SK-N-SH (cell line): ENCODE measurements at regions not wholly inside any gene's neighbourhood (a gene's known extent, or its start where the extent isn't known, plus 50 kb on each side); places are given as distances from the start of the nearest gene placed in this dataset.

Source experiments
- CTCF ChIA-PET: fragments of 300-600, 350-600 bp; formaldehyde crosslinking; extraction: SDS; loops from one replicate; lab custom pipeline; 2021; lab: Yijun Ruan, JAX
- POLR2A ChIA-PET: fragments of 350-600 bp; sonication (Branson Sonifier 250); formaldehyde crosslinking; extraction: SDS; loops from one replicate; lab custom pipeline; 2020; ENCODE audit warnings: antibody characterized with exemption, inconsistent platforms; lab: Yijun Ruan, JAX
- DNase-seq: peaks from one replicate; pipeline ENCODE4 v3.0.0; 2012
- H2AFZ ChIP-seq: fragments of 200-600 bp; sonication (generic); 2 replicates; pipeline ENCODE4 v1.8.1; 2016; ENCODE audit warnings: antibody characterized with exemption, mild to moderate bottlenecking, low read depth
- H3F3A ChIP-seq: fragments of 200-600 bp; sonication (generic); replicated peaks from 2 replicates; pipeline ENCODE3; 2016; ENCODE audit warnings: antibody characterized with exemption, mild to moderate bottlenecking; ENCODE audit not compliant: insufficient read depth
- H3K27ac ChIP-seq, 2 experiments: fragments of 200-500 bp in 1 of 2; fragments of 200-600 bp in 1 of 2; sonication (Bioruptor generic) in 1 of 2; sonication (generic), shearing (Covaris generic) in 1 of 2; 2 replicates each; pipeline versions ENCODE4 v1.5.1 to v1.6.1; 2014 to 2016; ENCODE audit warnings: low read depth in 2 of 2, inconsistent platforms in 1 of 2, low read length in 1 of 2, mild to moderate bottlenecking in 1 of 2, mixed read lengths in 1 of 2
- H3K27me3 ChIP-seq: fragments of 200-600 bp; sonication (generic), shearing (Covaris generic); 2 replicates; pipeline ENCODE4 v1.6.1; 2016; ENCODE audit warnings: mixed run types; ENCODE audit not compliant: insufficient read depth
- H3K36me3 ChIP-seq, 2 experiments: fragments of 200-500 bp in 1 of 2; fragments of 200-600 bp in 1 of 2; sonication (Bioruptor generic) in 1 of 2; sonication (generic) in 1 of 2; replicated peaks in 1 of 2; 2 replicates each; pipeline versions ENCODE3 to v1.5.1; 2014 to 2016; ENCODE audit warnings: low read length in 1 of 2, mild to moderate bottlenecking in 1 of 2; ENCODE audit not compliant: insufficient read depth in 2 of 2, control insufficient read depth in 1 of 2
- H3K4me1 ChIP-seq, 2 experiments: fragments of 200-500 bp in 1 of 2; fragments of 200-600 bp in 1 of 2; sonication (Bioruptor generic) in 1 of 2; sonication (generic), shearing (Covaris generic) in 1 of 2; 2 replicates each; pipeline versions ENCODE4 v1.5.1 to v1.6.1; 2014 to 2016; ENCODE audit warnings: low read depth in 1 of 2, low read length in 1 of 2, mixed run types in 1 of 2; ENCODE audit not compliant: insufficient read depth in 2 of 2, control insufficient read depth in 1 of 2
- H3K4me2 ChIP-seq: fragments of 200-600 bp; sonication (generic), shearing (Covaris generic); 2 replicates; pipeline ENCODE4 v1.6.1; 2017; ENCODE audit warnings: mixed run types
- H3K4me3 ChIP-seq, 2 experiments: fragments of 200-500 bp in 1 of 2; fragments of 200-600 bp in 1 of 2; sonication (Bioruptor generic) in 1 of 2; sonication (generic), shearing (Covaris generic) in 1 of 2; 2 replicates each; pipeline versions ENCODE4 v1.5.1 to v1.8.1; 2014 to 2016; ENCODE audit warnings: low read depth in 2 of 2, inconsistent platforms in 1 of 2, low read length in 1 of 2, mild to moderate bottlenecking in 1 of 2, mixed read lengths in 1 of 2, moderate library complexity in 1 of 2
- H3K79me2 ChIP-seq: fragments of 200-600 bp; sonication (generic); 2 replicates; pipeline ENCODE4 v1.8.1; 2017; ENCODE audit warnings: mild to moderate bottlenecking; ENCODE audit not compliant: insufficient read depth
- H3K9ac ChIP-seq: fragments of 200-600 bp; sonication (generic); 2 replicates; pipeline ENCODE4 v1.6.1; 2017; ENCODE audit warnings: mixed run types
- H3K9me2 ChIP-seq: fragments of 200-600 bp; sonication (generic); 2 replicates; pipeline ENCODE4 v1.6.1; 2017; ENCODE audit warnings: mixed run types
- H3K9me3 ChIP-seq: fragments of 200-600 bp; sonication (generic); 2 replicates; pipeline ENCODE4 v1.6.1; 2017; ENCODE audit warnings: mixed run types, mild to moderate bottlenecking, moderate library complexity
- H4K20me1 ChIP-seq: fragments of 200-600 bp; sonication (generic); 2 replicates; pipeline ENCODE4 v1.6.1; 2017; ENCODE audit warnings: mild to moderate bottlenecking, mixed run types; ENCODE audit not compliant: insufficient read depth
- CHD2 ChIP-seq: fragments of 150-350 bp; IDR thresholded peaks from 2 replicates; pipeline ENCODE4 v1.6.1; 2018; ENCODE audit warnings: low read length; ENCODE audit not compliant: partially characterized antibody
- CTCF ChIP-seq: fragments of 200-600 bp; sonication (generic); IDR thresholded peaks from 2 replicates; pipeline ENCODE4 v1.6.1; 2017; ENCODE audit warnings: antibody characterized with exemption, mild to moderate bottlenecking, moderate library complexity
- ELF1 ChIP-seq: IDR thresholded peaks from 2 replicates; pipeline ENCODE4 v1.4.0; 2012
- EP300 ChIP-seq, 2 experiments: IDR thresholded peaks; 2 replicates each; pipeline versions ENCODE4 v1.4.0 to v1.6.1; 2012; ENCODE audit warnings: borderline replicate concordance in 1 of 2, low read depth in 1 of 2, low read length in 1 of 2
- FOSL2 ChIP-seq: IDR thresholded peaks from 2 replicates; pipeline ENCODE4 v1.4.0; 2012; ENCODE audit warnings: low read depth, mild to moderate bottlenecking, moderate library complexity, borderline replicate concordance
- FOXJ3 ChIP-seq: sonication (generic); formaldehyde crosslinking; IDR thresholded peaks from 2 replicates; pipeline ENCODE4 v1.5.1; 2020; ENCODE audit warnings: mild to moderate bottlenecking, missing genetic modification reagents
- GABPA ChIP-seq: IDR thresholded peaks from 2 replicates; pipeline ENCODE4 v1.4.0; 2012; ENCODE audit warnings: low read depth, mild to moderate bottlenecking
- GATA2 ChIP-seq: sonication (generic); formaldehyde crosslinking; IDR thresholded peaks from 2 replicates; pipeline ENCODE4 v1.5.0; 2020; ENCODE audit warnings: mild to moderate bottlenecking, missing genetic modification reagents
- JUND ChIP-seq: IDR thresholded peaks from 2 replicates; pipeline ENCODE4 v1.4.0; 2012
- MEF2A ChIP-seq: IDR thresholded peaks from 2 replicates; pipeline ENCODE4 v1.4.0; 2012; ENCODE audit warnings: low read depth, borderline replicate concordance
- NFIC ChIP-seq: IDR thresholded peaks from 2 replicates; pipeline ENCODE4 v1.4.0; 2012; ENCODE audit warnings: borderline replicate concordance
- PBX3 ChIP-seq: IDR thresholded peaks from 2 replicates; pipeline ENCODE4; 2012
- RCOR1 ChIP-seq: fragments of 150-350 bp; IDR thresholded peaks from 2 replicates; pipeline ENCODE4 v1.6.1; 2017; ENCODE audit warnings: antibody characterized with exemption, low read length
- REST ChIP-seq: IDR thresholded peaks from 2 replicates; pipeline ENCODE4 v1.6.1; 2012; ENCODE audit warnings: mild to moderate bottlenecking, low read depth, low read length, moderate library complexity
- RFX5 ChIP-seq: IDR thresholded peaks from 2 replicates; pipeline ENCODE4 v1.6.1; 2012; ENCODE audit warnings: mild to moderate bottlenecking, improper control_type of control experiment, low read length
- SIN3A ChIP-seq: IDR thresholded peaks from 2 replicates; pipeline ENCODE4 v1.6.1; 2012; ENCODE audit warnings: low read depth, mild to moderate bottlenecking, low read length, moderate library complexity, borderline replicate concordance
- SMC3 ChIP-seq: IDR thresholded peaks from 2 replicates; pipeline ENCODE4 v1.6.1; 2012; ENCODE audit warnings: low read depth, low read length, improper control_type of control experiment
- USF1 ChIP-seq: IDR thresholded peaks from 2 replicates; pipeline ENCODE4 v1.4.0; 2012; ENCODE audit warnings: low read depth, borderline replicate concordance
- YY1 ChIP-seq: IDR thresholded peaks from 2 replicates; pipeline ENCODE4 v1.4.0; 2012; ENCODE audit warnings: low read depth, mild to moderate bottlenecking
- ZBTB33 ChIP-seq: IDR thresholded peaks from 2 replicates; pipeline ENCODE4 v1.4.0; 2012; ENCODE audit warnings: low read depth, borderline replicate concordance
- WGBS: methylation state at CpG from one replicate; pipeline ENCODE4 v1.1.6; 2017; ENCODE audit warnings: low lambda C conversion rate; 5-methylcytosine and 5-hydroxymethylcytosine counted together

- Histone ChIP-seq H3K36me3 (no peaks in the 10 kb centered on the region), H3K4me1 (peaks cover 0 to 2% of the 10 kb centered on the region in 2 experiments; a peak in 1 of 4 replicates), H3K9ac (no peak overlapping the region), H3K4me3 (no peak overlapping the region), H3K27me3 (no peaks in the 10 kb centered on the region), H3K4me2 (no peak overlapping the region), H3F3A (no peaks in the 10 kb centered on the region), H3K79me2 (no peaks in the 10 kb centered on the region), H3K27ac (no peak overlapping the region), H2AFZ (no peak overlapping the region), H3K9me3 (no peaks in the 10 kb centered on the region)
- WGBS = 50% methylated on average over 5 of the region's 5 CpGs
- no peak for DNase-seq
- CTCF ChIA-PET = interaction anchor here (0.7 kb wide), 1 partner anchor 684 kb away, joined by 3 read pairs; no protein-coding TSS in a partner anchor
- POLR2A ChIA-PET = no interaction called here
- TF ChIP-seq PBX3 = no peak
- TF ChIP-seq NFIC = no peak
- no peak for TF ChIP-seq SMC3
- TF ChIP-seq SIN3A = no peak
- TF ChIP-seq FOXJ3 (CRISPR knock-in tag) = no peak
- TF ChIP-seq REST = no peak
- TF ChIP-seq CHD2 = no peak
- TF ChIP-seq EP300 (IDR thresholded peaks at IDR 0.05; ENCODE audit: borderline replicate concordance in 1 of 2, low read depth in 1 of 2, low read length in 1 of 2) = no peak
- no peak for TF ChIP-seq ZBTB33
- no peak for TF ChIP-seq GATA2 (CRISPR knock-in tag)
- TF ChIP-seq, all 33 proteins: peak for 0
- Histone ChIP-seq H3K9me2 (no peaks in the 10 kb centered on the region), H4K20me1 (no peaks in the 10 kb centered on the region)
Observed at GRCh38 chr15:47877836-47878235, 160.5 kb downstream of the SEMA6D start.

GRCh38 chr15:47885920-47886319, 168.6 kb downstream of the SEMA6D start:
- Histone ChIP-seq H2AFZ (no peak overlapping the region), H3K9me3 (no peaks in the 10 kb centered on the region), H3K27me3 (no peaks in the 10 kb centered on the region), H3K4me1 (no peaks in the 10 kb centered on the region; a peak in 1 of 4 replicates), H3K36me3 (no peaks in the 10 kb centered on the region), H3K4me3 (no peak overlapping the region), H4K20me1 (no peaks in the 10 kb centered on the region), H3K79me2 (no peaks in the 10 kb centered on the region), H3K27ac (no peak overlapping the region), H3K9me2 (no peaks in the 10 kb centered on the region), H3F3A (no peaks in the 10 kb centered on the region), H3K4me2 (no peak overlapping the region), H3K9ac (no peak overlapping the region)
- no peak for DNase-seq
- 24% methylated on average over 4 of the region's 4 CpGs for WGBS
- CTCF ChIA-PET = no interaction called here
- POLR2A ChIA-PET = no interaction called here
- TF ChIP-seq EP300 (IDR thresholded peaks at IDR 0.05; ENCODE audit: borderline replicate concordance in 1 of 2, low read depth in 1 of 2, low read length in 1 of 2) (no peak), YY1 (no peak), ELF1 (no peak), USF1 (no peak), GATA2 (CRISPR knock-in tag) (no peak), MEF2A (no peak), RCOR1 (no peak), JUND (no peak), GABPA (no peak), RFX5 (no peak), CTCF (no peak), FOXJ3 (CRISPR knock-in tag) (no peak), CHD2 (no peak), FOSL2 (no peak)
